ENCODE measurements at regions not wholly inside any gene's neighbourhood (a gene's known extent, or its start where the extent isn't known, plus 50 kb on each side); places are given as distances from the start of the nearest gene placed in this dataset.

DNA sequence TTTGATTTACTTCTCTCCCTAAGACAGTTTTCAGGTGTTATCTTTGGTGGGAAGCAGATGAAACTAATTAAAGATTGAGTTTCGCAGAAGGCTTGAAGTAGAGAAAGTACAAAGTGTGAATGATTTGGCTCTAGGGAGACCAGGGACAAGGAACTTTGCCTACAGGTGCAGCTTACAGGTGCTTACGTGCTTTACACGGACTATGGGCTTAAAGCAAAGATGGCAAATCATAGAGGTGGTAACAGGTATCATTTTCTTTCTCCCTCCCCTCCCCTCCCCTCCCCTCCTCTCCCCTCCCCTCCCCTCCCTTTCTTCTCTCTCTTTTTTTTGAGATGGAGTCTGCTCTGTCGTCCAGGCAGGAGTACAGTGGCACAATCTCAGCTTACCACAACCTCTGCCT lies 136.3 kb downstream of the SLC35B3 start:
- no peak for TF ChIP-seq POLR2AphosphoS5 (IDR thresholded peaks at IDR 0.05; ENCODE audit: low read depth)
- TF ChIP-seq, protein P1, sequence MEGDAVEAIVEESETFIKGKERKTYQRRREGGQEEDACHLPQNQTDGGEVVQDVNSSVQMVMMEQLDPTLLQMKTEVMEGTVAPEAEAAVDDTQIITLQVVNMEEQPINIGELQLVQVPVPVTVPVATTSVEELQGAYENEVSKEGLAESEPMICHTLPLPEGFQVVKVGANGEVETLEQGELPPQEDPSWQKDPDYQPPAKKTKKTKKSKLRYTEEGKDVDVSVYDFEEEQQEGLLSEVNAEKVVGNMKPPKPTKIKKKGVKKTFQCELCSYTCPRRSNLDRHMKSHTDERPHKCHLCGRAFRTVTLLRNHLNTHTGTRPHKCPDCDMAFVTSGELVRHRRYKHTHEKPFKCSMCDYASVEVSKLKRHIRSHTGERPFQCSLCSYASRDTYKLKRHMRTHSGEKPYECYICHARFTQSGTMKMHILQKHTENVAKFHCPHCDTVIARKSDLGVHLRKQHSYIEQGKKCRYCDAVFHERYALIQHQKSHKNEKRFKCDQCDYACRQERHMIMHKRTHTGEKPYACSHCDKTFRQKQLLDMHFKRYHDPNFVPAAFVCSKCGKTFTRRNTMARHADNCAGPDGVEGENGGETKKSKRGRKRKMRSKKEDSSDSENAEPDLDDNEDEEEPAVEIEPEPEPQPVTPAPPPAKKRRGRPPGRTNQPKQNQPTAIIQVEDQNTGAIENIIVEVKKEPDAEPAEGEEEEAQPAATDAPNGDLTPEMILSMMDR (conservative IDR thresholded peaks at IDR 0.05; ENCODE audit: low read depth in 2 of 2): no peak
- no peak for TF ChIP-seq EZH2 (IDR thresholded peaks at IDR 0.05; ENCODE audit: low read depth, unreplicated experiment)
- TF ChIP-seq, protein P2, sequence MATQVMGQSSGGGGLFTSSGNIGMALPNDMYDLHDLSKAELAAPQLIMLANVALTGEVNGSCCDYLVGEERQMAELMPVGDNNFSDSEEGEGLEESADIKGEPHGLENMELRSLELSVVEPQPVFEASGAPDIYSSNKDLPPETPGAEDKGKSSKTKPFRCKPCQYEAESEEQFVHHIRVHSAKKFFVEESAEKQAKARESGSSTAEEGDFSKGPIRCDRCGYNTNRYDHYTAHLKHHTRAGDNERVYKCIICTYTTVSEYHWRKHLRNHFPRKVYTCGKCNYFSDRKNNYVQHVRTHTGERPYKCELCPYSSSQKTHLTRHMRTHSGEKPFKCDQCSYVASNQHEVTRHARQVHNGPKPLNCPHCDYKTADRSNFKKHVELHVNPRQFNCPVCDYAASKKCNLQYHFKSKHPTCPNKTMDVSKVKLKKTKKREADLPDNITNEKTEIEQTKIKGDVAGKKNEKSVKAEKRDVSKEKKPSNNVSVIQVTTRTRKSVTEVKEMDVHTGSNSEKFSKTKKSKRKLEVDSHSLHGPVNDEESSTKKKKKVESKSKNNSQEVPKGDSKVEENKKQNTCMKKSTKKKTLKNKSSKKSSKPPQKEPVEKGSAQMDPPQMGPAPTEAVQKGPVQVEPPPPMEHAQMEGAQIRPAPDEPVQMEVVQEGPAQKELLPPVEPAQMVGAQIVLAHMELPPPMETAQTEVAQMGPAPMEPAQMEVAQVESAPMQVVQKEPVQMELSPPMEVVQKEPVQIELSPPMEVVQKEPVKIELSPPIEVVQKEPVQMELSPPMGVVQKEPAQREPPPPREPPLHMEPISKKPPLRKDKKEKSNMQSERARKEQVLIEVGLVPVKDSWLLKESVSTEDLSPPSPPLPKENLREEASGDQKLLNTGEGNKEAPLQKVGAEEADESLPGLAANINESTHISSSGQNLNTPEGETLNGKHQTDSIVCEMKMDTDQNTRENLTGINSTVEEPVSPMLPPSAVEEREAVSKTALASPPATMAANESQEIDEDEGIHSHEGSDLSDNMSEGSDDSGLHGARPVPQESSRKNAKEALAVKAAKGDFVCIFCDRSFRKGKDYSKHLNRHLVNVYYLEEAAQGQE (IDR thresholded peaks at IDR 0.05; ENCODE audit: unreplicated experiment): no peak
- TF ChIP-seq JUNB (IDR thresholded peaks at IDR 0.05; ENCODE audit: unreplicated experiment): no peak
- TF ChIP-seq ZNF114 (CRISPR knock-in tag; IDR thresholded peaks at IDR 0.05): no peak
- TF ChIP-seq EZH2phosphoT487 (IDR thresholded peaks at IDR 0.05; ENCODE audit: unreplicated experiment): no peak

Data from GM23338 (cell line).